PFSK-1 (cell line): ENCODE measurements at regions not wholly inside any gene's neighbourhood (a gene's known extent, or its start where the extent isn't known, plus 50 kb on each side); places are given as distances from the start of the nearest gene placed in this dataset.

Source experiments
- POLR2AphosphoS5 ChIP-seq: IDR thresholded peaks from 2 replicates; pipeline ENCODE4 v1.6.1; 2012; ENCODE audit warnings: low read depth, mild to moderate bottlenecking, control low read depth, low read length, moderate library complexity
- SIN3A ChIP-seq: IDR thresholded peaks from 2 replicates; pipeline ENCODE4 v1.6.1; 2012; ENCODE audit warnings: mild to moderate bottlenecking, low read length, moderate library complexity, borderline replicate concordance; ENCODE audit not compliant: insufficient read depth
- TAF1 ChIP-seq: IDR thresholded peaks from 2 replicates; pipeline ENCODE4 v1.6.1; 2012; ENCODE audit warnings: low read length, control low read depth, borderline replicate concordance; ENCODE audit not compliant: insufficient read depth

DNA sequence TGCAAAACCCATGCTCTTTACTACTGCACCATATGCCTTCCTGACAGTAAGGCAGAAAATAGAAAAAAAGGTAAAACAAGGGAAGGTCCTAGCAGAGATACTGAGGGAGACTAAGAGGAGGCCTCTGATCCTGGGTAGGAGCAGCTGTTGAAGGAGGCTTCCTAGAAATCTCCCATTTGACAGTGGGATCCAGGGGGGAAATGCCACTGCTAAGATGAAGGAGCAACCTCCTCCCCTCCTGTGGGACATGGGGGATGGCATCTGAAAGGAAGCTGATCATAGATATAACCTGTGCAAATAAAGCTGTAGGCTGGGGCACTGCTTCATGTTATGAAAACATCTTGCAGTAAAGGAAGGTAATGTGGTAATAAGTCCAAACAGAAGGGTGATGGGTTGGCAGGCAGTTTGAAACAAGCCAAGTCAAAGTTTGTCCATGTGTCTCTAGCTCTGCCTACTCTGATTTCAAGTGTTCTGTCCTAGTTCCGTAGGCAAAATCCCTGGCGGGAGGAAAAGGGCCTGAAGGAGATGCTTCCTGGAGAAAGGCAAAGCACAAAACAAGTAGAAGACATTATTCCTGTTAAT is 86.7 kb upstream of the EED start:
- TF ChIP-seq POLR2AphosphoS5 (no peak), TAF1 (no peak), SIN3A (no peak)
